OCI-LY7 (cell line): ENCODE measurements at regions not wholly inside any gene's neighbourhood (a gene's known extent, or its start where the extent isn't known, plus 50 kb on each side); places are given as distances from the start of the nearest gene placed in this dataset.

Experiments used
- BruUV-seq: library from RNA; stranded (reverse); fragments of 400-500 nt; replicated peaks from 2 replicates; lab custom pipeline; 2021; lab: Mats Ljungman, UMichigan
- CTCF ChIA-PET: fragments of 300-600 bp; sonication (Branson Sonifier 250); formaldehyde crosslinking; loops from one replicate; lab custom pipeline; 2022; ENCODE audit warnings: antibody characterized with exemption; ENCODE audit not compliant: unreplicated experiment; lab: Charles Lee
- POLR2A ChIA-PET: fragments of 300-600 bp; sonication (Branson Sonifier 250); formaldehyde crosslinking; loops from one replicate; lab custom pipeline; 2022; ENCODE audit warnings: antibody characterized with exemption; lab: Charles Lee
- DNase-seq: peaks from one replicate; pipeline ENCODE4 v3.0.0-alpha.2; 2015; ENCODE audit warnings: low spot score
- H2AFZ ChIP-seq: fragments of 200-600 bp; sonication (generic), shearing (Covaris generic); 2 replicates; pipeline ENCODE4 v1.6.1; 2014; ENCODE audit warnings: mild to moderate bottlenecking, antibody characterized with exemption, low read length, moderate library complexity
- H3K27ac ChIP-seq: fragments of 200-600 bp; sonication (generic); 2 replicates; pipeline ENCODE4 v1.5.1; 2014; ENCODE audit warnings: mixed run types, low read depth, mild to moderate bottlenecking, moderate library complexity, low read length, inconsistent platforms; ENCODE audit not compliant: poor library complexity, severe bottlenecking
- H3K36me3 ChIP-seq: fragments of 200-600 bp; sonication (generic); 2 replicates; pipeline ENCODE4 v1.6.1; 2014; ENCODE audit warnings: mild to moderate bottlenecking, antibody characterized with exemption, low read length, moderate library complexity, mixed read lengths; ENCODE audit not compliant: insufficient read depth
- H3K4me1 ChIP-seq: fragments of 200-600 bp; sonication (generic); 2 replicates; pipeline ENCODE4 v1.5.1; 2014; ENCODE audit warnings: mild to moderate bottlenecking, low read length; ENCODE audit not compliant: insufficient read depth, poor library complexity, severe bottlenecking
- H3K4me2 ChIP-seq: fragments of 200-600 bp; sonication (generic); 2 replicates; pipeline ENCODE4 v1.6.1; 2014; ENCODE audit warnings: mild to moderate bottlenecking, low read length
- H3K4me3 ChIP-seq: fragments of 200-600 bp; sonication (generic); 2 replicates; pipeline ENCODE4 v1.5.1; 2014; ENCODE audit warnings: mild to moderate bottlenecking, low read depth, low read length; ENCODE audit not compliant: poor library complexity, severe bottlenecking
- H3K79me2 ChIP-seq: fragments of 200-600 bp; sonication (generic); 2 replicates; pipeline ENCODE4 v1.6.1; 2016; ENCODE audit warnings: low read depth, mild to moderate bottlenecking, low read length, moderate library complexity, mixed read lengths; ENCODE audit not compliant: insufficient read depth
- H3K9me2 ChIP-seq: fragments of 200-600 bp; sonication (generic); 2 replicates; pipeline ENCODE4 v1.6.1; 2016; ENCODE audit warnings: mild to moderate bottlenecking, low read length, mixed read lengths; ENCODE audit not compliant: insufficient read depth
- H3K9me3 ChIP-seq: fragments of 200-600 bp; sonication (generic); 2 replicates; pipeline ENCODE4 v1.6.1; 2014; ENCODE audit warnings: mild to moderate bottlenecking, mixed run types, low read length, mixed read lengths
- H4K20me1 ChIP-seq: fragments of 200-600 bp; sonication (generic); 2 replicates; pipeline ENCODE4 v1.6.1; 2014; ENCODE audit warnings: mild to moderate bottlenecking, antibody characterized with exemption, low read length, moderate library complexity, mixed read lengths; ENCODE audit not compliant: insufficient read depth
- CTCF ChIP-seq: fragments of 200-600 bp; sonication (generic); conservative IDR thresholded peaks from 2 replicates; pipeline ENCODE4 v1.5.1; 2014; ENCODE audit warnings: mild to moderate bottlenecking, antibody characterized with exemption, low read length, moderate library complexity, mixed read lengths
- EZH2phosphoT487 ChIP-seq: fragments of 200-600 bp; sonication (generic); IDR thresholded peaks from 2 replicates; pipeline ENCODE4 v1.6.1; 2018; ENCODE audit warnings: low read depth, borderline replicate concordance, mild to moderate bottlenecking, mixed run types, antibody characterized with exemption, low read length, moderate library complexity, mixed read lengths
- intact Hi-C: fragments of 100-400 bp; cut with micrococcal nuclease; formaldehyde crosslinking; loops from one replicate; pipeline ENCODE4 v1.10.0; 2022; ENCODE audit not compliant: unreplicated experiment

GRCh38 chr2:83143946-83144345 lies 1315.1 kb downstream of the SUCLG1 start:
- H3K4me1 ChIP-seq = no peaks in the 10 kb centered on the region
- H2AFZ ChIP-seq = no peak overlapping the region
- H3K36me3 ChIP-seq = no peaks in the 10 kb centered on the region
- CTCF ChIA-PET = no interaction called here
- H3K4me2 ChIP-seq = no peak overlapping the region
- H3K9me3 ChIP-seq = no peaks in the 10 kb centered on the region
- no peaks in the 10 kb centered on the region for H3K79me2 ChIP-seq
- H3K4me3 ChIP-seq = no peak overlapping the region
- H3K27ac ChIP-seq = no peak overlapping the region
- no peak for DNase-seq
- no TSS peak for BruUV-seq
- no peaks in the 10 kb centered on the region for H4K20me1 ChIP-seq
- TF ChIP-seq CTCF (no peak), EZH2phosphoT487 (no peak)
- POLR2A ChIA-PET = no interaction called here
- intact Hi-C loops = no loop called here
- no peaks in the 10 kb centered on the region for H3K9me2 ChIP-seq

- Histone ChIP-seq H2AFZ (no peak overlapping the region), H3K79me2 (no peaks in the 10 kb centered on the region), H3K9me2 (no peaks in the 10 kb centered on the region), H3K4me3 (no peak overlapping the region), H3K27ac (no peak overlapping the region), H3K9me3 (no peaks in the 10 kb centered on the region), H3K36me3 (no peaks in the 10 kb centered on the region), H3K4me2 (no peak overlapping the region), H3K4me1 (no peaks in the 10 kb centered on the region), H4K20me1 (no peaks in the 10 kb centered on the region)
- no peak for DNase-seq
- intact Hi-C loops = no loop called here
- POLR2A ChIA-PET = no interaction called here
- CTCF ChIA-PET = no interaction called here
- no TSS peak for BruUV-seq
- TF ChIP-seq CTCF (no peak), EZH2phosphoT487 (no peak)
These were observed 1316.1 kb downstream of the SUCLG1 start for GRCh38 chr2:83142934-83143333.

- BruUV-seq = no TSS peak
- POLR2A ChIA-PET = interaction anchor here (0.7 kb wide), 1 partner anchor 110 kb away, joined by 3 read pairs; no protein-coding TSS in a partner anchor
These were observed 1343.5 kb downstream of the SUCLG1 start for GRCh38 chr2:83115606-83116005.

More at GRCh38 chr2:83115606-83116005, 1343.5 kb downstream of the SUCLG1 start:
- H4K20me1 ChIP-seq = no peaks in the 10 kb centered on the region
- no peaks in the 10 kb centered on the region for H3K4me1 ChIP-seq
- no peak overlapping the region for H3K27ac ChIP-seq
- intact Hi-C loops = no loop called here
- no peaks in the 10 kb centered on the region for H3K9me2 ChIP-seq
- H3K4me3 ChIP-seq = no peak overlapping the region
- CTCF ChIA-PET = no interaction called here
- no peaks in the 10 kb centered on the region for H3K9me3 ChIP-seq
- H3K4me2 ChIP-seq = no peak overlapping the region
- H3K36me3 ChIP-seq = no peaks in the 10 kb centered on the region
- no peak for DNase-seq
- H3K79me2 ChIP-seq = no peaks in the 10 kb centered on the region
- H2AFZ ChIP-seq = no peak overlapping the region
- TF ChIP-seq EZH2phosphoT487 (no peak), CTCF (no peak)
